ENCODE measurements at regions not wholly inside any gene's neighbourhood (a gene's known extent, or its start where the extent isn't known, plus 50 kb on each side); places are given as distances from the start of the nearest gene placed in this dataset.

DNA sequence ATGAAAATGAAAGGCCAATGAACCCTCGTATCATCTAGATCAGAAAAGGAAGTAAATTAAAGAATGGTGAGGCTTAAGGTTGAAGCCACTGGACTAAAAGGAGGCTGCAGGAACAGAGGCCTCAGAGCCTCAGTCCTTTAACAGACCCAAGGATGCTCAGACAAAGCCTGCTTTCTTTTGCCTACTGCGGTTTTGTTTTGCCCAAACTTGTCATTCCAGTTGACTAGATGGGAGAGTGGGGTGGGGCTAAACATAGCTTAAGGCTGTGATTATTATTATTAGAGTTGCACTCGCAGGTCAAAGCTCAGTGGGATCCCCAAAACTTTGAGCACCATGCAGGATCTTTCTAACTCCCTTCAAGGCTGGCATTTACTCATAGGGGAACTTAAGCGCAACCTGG lies 163.9 kb downstream of the RBM46 start:
- H3K27ac ChIP-seq (ENCODE audit: poor library complexity, severe bottlenecking), result no peak overlapping the region
- no peaks in the 10 kb centered on the region for H3K4me1 ChIP-seq (ENCODE audit: insufficient read depth, poor library complexity, severe bottlenecking)
- TF ChIP-seq, protein P1, sequence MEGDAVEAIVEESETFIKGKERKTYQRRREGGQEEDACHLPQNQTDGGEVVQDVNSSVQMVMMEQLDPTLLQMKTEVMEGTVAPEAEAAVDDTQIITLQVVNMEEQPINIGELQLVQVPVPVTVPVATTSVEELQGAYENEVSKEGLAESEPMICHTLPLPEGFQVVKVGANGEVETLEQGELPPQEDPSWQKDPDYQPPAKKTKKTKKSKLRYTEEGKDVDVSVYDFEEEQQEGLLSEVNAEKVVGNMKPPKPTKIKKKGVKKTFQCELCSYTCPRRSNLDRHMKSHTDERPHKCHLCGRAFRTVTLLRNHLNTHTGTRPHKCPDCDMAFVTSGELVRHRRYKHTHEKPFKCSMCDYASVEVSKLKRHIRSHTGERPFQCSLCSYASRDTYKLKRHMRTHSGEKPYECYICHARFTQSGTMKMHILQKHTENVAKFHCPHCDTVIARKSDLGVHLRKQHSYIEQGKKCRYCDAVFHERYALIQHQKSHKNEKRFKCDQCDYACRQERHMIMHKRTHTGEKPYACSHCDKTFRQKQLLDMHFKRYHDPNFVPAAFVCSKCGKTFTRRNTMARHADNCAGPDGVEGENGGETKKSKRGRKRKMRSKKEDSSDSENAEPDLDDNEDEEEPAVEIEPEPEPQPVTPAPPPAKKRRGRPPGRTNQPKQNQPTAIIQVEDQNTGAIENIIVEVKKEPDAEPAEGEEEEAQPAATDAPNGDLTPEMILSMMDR (IDR thresholded peaks at IDR 0.05; ENCODE audit: poor library complexity, severe bottlenecking), result no peak
- H3K4me3 ChIP-seq (ENCODE audit: severe bottlenecking), result no peak overlapping the region
- no peaks in the 10 kb centered on the region for H3K36me3 ChIP-seq (ENCODE audit: low read depth)
- DNase-seq (ENCODE audit: low spot score) (no peak), ATAC-seq (ENCODE audit: low read depth) (no peak)
- H3K27me3 ChIP-seq (ENCODE audit: insufficient read depth, poor library complexity, severe bottlenecking), result no peaks in the 10 kb centered on the region
- H3K9me3 ChIP-seq (ENCODE audit: severe bottlenecking), result no peaks in the 10 kb centered on the region

DNA sequence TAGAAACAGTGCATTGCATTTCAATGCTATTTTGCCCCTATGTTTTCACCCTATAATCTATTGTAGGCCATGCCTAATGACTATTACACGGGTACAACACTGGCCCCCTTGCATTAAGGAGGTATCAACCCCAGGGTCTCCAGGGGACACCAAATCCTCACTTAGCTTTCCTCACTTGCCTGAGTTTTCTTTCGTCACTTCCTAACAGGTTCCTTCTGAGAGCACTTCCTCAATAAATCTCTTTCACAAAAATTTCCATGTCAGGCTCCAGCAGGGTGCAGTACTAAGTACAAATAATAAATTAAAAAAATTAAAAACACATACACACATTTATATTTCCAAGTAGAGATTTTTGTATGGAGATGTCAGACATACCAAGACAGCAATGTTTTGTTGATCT lies 165.0 kb downstream of the RBM46 start:
- Histone ChIP-seq H3K4me1 (ENCODE audit: insufficient read depth, poor library complexity, severe bottlenecking) (no peaks in the 10 kb centered on the region), H3K36me3 (ENCODE audit: low read depth) (no peaks in the 10 kb centered on the region), H3K9me3 (ENCODE audit: severe bottlenecking) (no peaks in the 10 kb centered on the region), H3K27me3 (ENCODE audit: insufficient read depth, poor library complexity, severe bottlenecking) (no peaks in the 10 kb centered on the region), H3K27ac (ENCODE audit: poor library complexity, severe bottlenecking) (no peak overlapping the region), H3K4me3 (ENCODE audit: severe bottlenecking) (no peak overlapping the region)
- TF ChIP-seq, protein P1 (IDR thresholded peaks at IDR 0.05; ENCODE audit: poor library complexity, severe bottlenecking), result no peak
- ATAC-seq (ENCODE audit: low read depth) (no peak), DNase-seq (ENCODE audit: low spot score) (no peak)

DNA sequence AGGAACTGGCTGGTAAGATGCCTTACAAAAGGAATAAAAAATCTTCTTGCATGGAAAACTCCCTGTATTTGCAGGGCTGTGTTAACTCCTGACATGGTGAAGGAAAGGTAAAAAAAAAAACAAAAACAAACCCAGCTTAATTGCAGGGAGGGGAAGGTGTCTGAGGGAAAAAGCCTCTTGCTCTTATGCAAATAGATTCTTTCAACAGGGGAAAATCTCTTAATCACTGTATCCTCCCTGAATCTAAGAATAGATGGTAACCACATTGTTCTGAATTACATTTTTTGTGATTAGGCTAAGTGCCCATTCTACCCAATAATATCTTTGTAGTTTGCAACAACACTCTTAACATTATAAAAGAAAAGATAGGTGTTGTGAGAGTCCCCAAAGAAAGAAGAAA lies 172.6 kb downstream of the RBM46 start:
- Histone ChIP-seq H3K27ac (ENCODE audit: poor library complexity, severe bottlenecking) (no peak overlapping the region), H3K4me1 (ENCODE audit: insufficient read depth, poor library complexity, severe bottlenecking) (no peaks in the 10 kb centered on the region), H3K9me3 (ENCODE audit: severe bottlenecking) (no peaks in the 10 kb centered on the region), H3K27me3 (ENCODE audit: insufficient read depth, poor library complexity, severe bottlenecking) (no peaks in the 10 kb centered on the region), H3K4me3 (ENCODE audit: severe bottlenecking) (no peak overlapping the region), H3K36me3 (ENCODE audit: low read depth) (no peaks in the 10 kb centered on the region)
- ATAC-seq (ENCODE audit: low read depth) (no peak), DNase-seq (ENCODE audit: low spot score) (no peak)
- TF ChIP-seq, protein P1 (IDR thresholded peaks at IDR 0.05; ENCODE audit: poor library complexity, severe bottlenecking), result no peak

DNA sequence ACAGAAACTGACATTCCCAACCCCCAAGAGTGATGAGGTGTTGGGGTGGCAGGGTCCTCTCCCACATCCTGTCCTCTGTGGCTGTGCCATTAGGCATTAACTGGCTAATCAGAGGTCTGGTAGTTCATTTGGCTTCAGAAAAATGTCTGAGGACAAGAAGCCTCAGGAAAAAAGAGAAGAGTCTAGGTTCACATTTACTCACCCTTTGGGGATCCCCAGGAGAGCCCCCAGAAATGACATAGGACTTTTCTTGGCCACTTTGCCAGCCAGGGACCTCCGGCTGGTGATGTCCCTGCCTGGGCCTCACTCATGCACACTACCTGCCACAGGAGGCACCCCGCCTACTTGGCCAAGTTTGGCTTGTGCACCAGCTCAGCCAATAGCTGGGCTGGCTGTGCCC lies 173.0 kb downstream of the RBM46 start:
- ATAC-seq (ENCODE audit: low read depth), result no peak
- no peaks in the 10 kb centered on the region for H3K36me3 ChIP-seq (ENCODE audit: low read depth)
- no peak overlapping the region for H3K4me3 ChIP-seq (ENCODE audit: severe bottlenecking)

DNA sequence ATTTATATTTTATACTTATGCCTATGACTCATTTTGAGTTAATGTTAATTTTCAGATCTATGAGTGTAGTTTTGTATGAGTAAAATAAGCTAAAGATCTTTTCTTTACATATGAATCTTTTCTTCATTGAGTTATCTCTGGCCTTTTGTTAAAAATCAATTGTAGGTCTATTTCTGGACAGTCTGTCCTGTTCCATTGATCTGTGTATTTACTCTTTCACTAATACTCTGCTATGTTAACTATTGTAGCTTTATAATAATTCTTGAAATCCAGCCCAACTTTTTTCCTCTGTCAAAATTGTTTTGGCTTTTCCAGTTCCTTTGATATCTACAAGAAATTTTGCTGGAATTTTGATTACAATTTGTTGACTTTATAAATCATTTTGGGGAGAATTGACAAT lies 177.0 kb downstream of the RBM46 start:
- ATAC-seq (ENCODE audit: low read depth), result no peak
- Histone ChIP-seq H3K4me3 (ENCODE audit: severe bottlenecking) (no peak overlapping the region), H3K27ac (ENCODE audit: poor library complexity, severe bottlenecking) (no peak overlapping the region), H3K36me3 (ENCODE audit: low read depth) (no peaks in the 10 kb centered on the region), H3K4me1 (ENCODE audit: insufficient read depth, poor library complexity, severe bottlenecking) (no peaks in the 10 kb centered on the region), H3K9me3 (ENCODE audit: severe bottlenecking) (no peaks in the 10 kb centered on the region), H3K27me3 (ENCODE audit: insufficient read depth, poor library complexity, severe bottlenecking) (no peaks in the 10 kb centered on the region)
- TF ChIP-seq, protein P1 (IDR thresholded peaks at IDR 0.05; ENCODE audit: poor library complexity, severe bottlenecking), result no peak
- DNase-seq (ENCODE audit: low spot score), result no peak

More for the DNA sequence above, 173.0 kb downstream of the RBM46 start:
- H3K4me1 ChIP-seq (ENCODE audit: insufficient read depth, poor library complexity, severe bottlenecking), result no peaks in the 10 kb centered on the region
- DNase-seq (ENCODE audit: low spot score), result no peak
- TF ChIP-seq, protein P1 (IDR thresholded peaks at IDR 0.05; ENCODE audit: poor library complexity, severe bottlenecking), result no peak
- no peaks in the 10 kb centered on the region for H3K27me3 ChIP-seq (ENCODE audit: insufficient read depth, poor library complexity, severe bottlenecking)
- no peak overlapping the region for H3K27ac ChIP-seq (ENCODE audit: poor library complexity, severe bottlenecking)
- H3K9me3 ChIP-seq (ENCODE audit: severe bottlenecking), result no peaks in the 10 kb centered on the region
